Astrocyte (in vitro differentiated cells and primary cell): ENCODE measurements at regions not wholly inside any gene's neighbourhood (a gene's known extent, or its start where the extent isn't known, plus 50 kb on each side); places are given as distances from the start of the nearest gene placed in this dataset.

Source experiments
- EZH2 ChIP-seq: IDR thresholded peaks from 2 replicates; pipeline ENCODE4 v1.6.1; 2012; ENCODE audit warnings: mild to moderate bottlenecking, low read length, inconsistent platforms; ENCODE audit not compliant: insufficient read depth
- TF ChIP-seq, protein P1 (sequence below): IDR thresholded peaks from 2 replicates; pipeline ENCODE4 v1.5.1; 2011; ENCODE audit warnings: low read depth, mild to moderate bottlenecking, inconsistent platforms, low read length, moderate library complexity; ENCODE audit not compliant: insufficient read depth

GRCh38 chr15:70357453-70357852 lies 259.7 kb upstream of the TLE3 start:
- TF ChIP-seq, protein P1, sequence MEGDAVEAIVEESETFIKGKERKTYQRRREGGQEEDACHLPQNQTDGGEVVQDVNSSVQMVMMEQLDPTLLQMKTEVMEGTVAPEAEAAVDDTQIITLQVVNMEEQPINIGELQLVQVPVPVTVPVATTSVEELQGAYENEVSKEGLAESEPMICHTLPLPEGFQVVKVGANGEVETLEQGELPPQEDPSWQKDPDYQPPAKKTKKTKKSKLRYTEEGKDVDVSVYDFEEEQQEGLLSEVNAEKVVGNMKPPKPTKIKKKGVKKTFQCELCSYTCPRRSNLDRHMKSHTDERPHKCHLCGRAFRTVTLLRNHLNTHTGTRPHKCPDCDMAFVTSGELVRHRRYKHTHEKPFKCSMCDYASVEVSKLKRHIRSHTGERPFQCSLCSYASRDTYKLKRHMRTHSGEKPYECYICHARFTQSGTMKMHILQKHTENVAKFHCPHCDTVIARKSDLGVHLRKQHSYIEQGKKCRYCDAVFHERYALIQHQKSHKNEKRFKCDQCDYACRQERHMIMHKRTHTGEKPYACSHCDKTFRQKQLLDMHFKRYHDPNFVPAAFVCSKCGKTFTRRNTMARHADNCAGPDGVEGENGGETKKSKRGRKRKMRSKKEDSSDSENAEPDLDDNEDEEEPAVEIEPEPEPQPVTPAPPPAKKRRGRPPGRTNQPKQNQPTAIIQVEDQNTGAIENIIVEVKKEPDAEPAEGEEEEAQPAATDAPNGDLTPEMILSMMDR: no peak
- TF ChIP-seq EZH2: no peak
